IPS-18a (cell line): ENCODE measurements at regions not wholly inside any gene's neighbourhood (a gene's known extent, or its start where the extent isn't known, plus 50 kb on each side); places are given as distances from the start of the nearest gene placed in this dataset.

ENCODE experiments used
- H3K27ac ChIP-seq: one replicate; pipeline ENCODE4 v1.5.1; 2013; ENCODE audit warnings: low read length
- H3K27me3 ChIP-seq: one replicate; pipeline ENCODE4 v1.6.1; 2013; ENCODE audit warnings: mild to moderate bottlenecking, low read length; ENCODE audit not compliant: control insufficient read depth, insufficient read depth
- H3K36me3 ChIP-seq: one replicate; pipeline ENCODE4 v1.6.1; 2013; ENCODE audit warnings: low read depth, low read length; ENCODE audit not compliant: control insufficient read depth
- H3K4me1 ChIP-seq: one replicate; pipeline ENCODE4 v1.6.1; 2013; ENCODE audit warnings: low read depth, low read length; ENCODE audit not compliant: control insufficient read depth
- H3K4me3 ChIP-seq: one replicate; pipeline ENCODE4 v1.5.1; 2013; ENCODE audit warnings: low read length
- H3K9ac ChIP-seq: one replicate; pipeline ENCODE4 v1.6.1; 2013; ENCODE audit warnings: mild to moderate bottlenecking, low read length, moderate library complexity
- H3K9me3 ChIP-seq: one replicate; pipeline ENCODE4 v1.6.1; 2013; ENCODE audit warnings: low read depth, low read length; ENCODE audit not compliant: control insufficient read depth

GRCh38 chr11:15870911-15871310 lies 485.4 kb downstream of the SOX6 start:
- no peaks in the 10 kb centered on the region for H3K27me3 ChIP-seq
- H3K9me3 ChIP-seq: no peaks in the 10 kb centered on the region
- H3K27ac ChIP-seq: no peak overlapping the region
- no peaks in the 10 kb centered on the region for H3K36me3 ChIP-seq
- H3K9ac ChIP-seq: no peak overlapping the region
- peaks cover 20% of the 10 kb centered on the region for H3K4me1 ChIP-seq
- H3K4me3 ChIP-seq: no peak overlapping the region

GRCh38 chr11:15871904-15872626 lies 484.3 kb downstream of the SOX6 start:
- Histone ChIP-seq H3K4me1 (peaks cover 24% of the 10 kb centered on the region), H3K27ac (no peak overlapping the region), H3K36me3 (no peaks in the 10 kb centered on the region), H3K4me3 (no peak overlapping the region), H3K9ac (no peak overlapping the region), H3K9me3 (no peaks in the 10 kb centered on the region), H3K27me3 (no peaks in the 10 kb centered on the region)

- Histone ChIP-seq H3K27me3 (no peaks in the 10 kb centered on the region), H3K9me3 (no peaks in the 10 kb centered on the region), H3K27ac (no peak overlapping the region), H3K4me3 (no peak overlapping the region), H3K36me3 (no peaks in the 10 kb centered on the region), H3K4me1 (peaks cover 24% of the 10 kb centered on the region), H3K9ac (no peak overlapping the region)
Observed at GRCh38 chr11:15873501-15873900, 482.8 kb downstream of the SOX6 start.

GRCh38 chr11:15874704-15875103 lies 481.6 kb downstream of the SOX6 start:
- no peak overlapping the region for H3K27ac ChIP-seq
- H3K9ac ChIP-seq: no peak overlapping the region
- no peaks in the 10 kb centered on the region for H3K9me3 ChIP-seq
- H3K4me1 ChIP-seq: peaks cover 24% of the 10 kb centered on the region
- H3K4me3 ChIP-seq: no peak overlapping the region
- no peaks in the 10 kb centered on the region for H3K36me3 ChIP-seq
- H3K27me3 ChIP-seq: no peaks in the 10 kb centered on the region

- H3K27ac ChIP-seq: no peak overlapping the region
- H3K4me1 ChIP-seq: peaks cover 24% of the 10 kb centered on the region
- H3K27me3 ChIP-seq: no peaks in the 10 kb centered on the region
- H3K36me3 ChIP-seq: no peaks in the 10 kb centered on the region
- no peak overlapping the region for H3K4me3 ChIP-seq
- no peak overlapping the region for H3K9ac ChIP-seq
- H3K9me3 ChIP-seq: no peaks in the 10 kb centered on the region
Observed at GRCh38 chr11:15875393-15875792, 481.0 kb downstream of the SOX6 start.

- Histone ChIP-seq H3K27ac (no peak overlapping the region), H3K9me3 (no peaks in the 10 kb centered on the region), H3K36me3 (no peaks in the 10 kb centered on the region), H3K4me3 (no peak overlapping the region), H3K9ac (no peak overlapping the region), H3K27me3 (no peaks in the 10 kb centered on the region), H3K4me1 (peaks cover 20% of the 10 kb centered on the region)
Observed at GRCh38 chr11:15875943-15876342, 480.4 kb downstream of the SOX6 start.

GRCh38 chr11:15878756-15879155 lies 477.6 kb downstream of the SOX6 start:
- H3K27me3 ChIP-seq: no peaks in the 10 kb centered on the region
- H3K4me1 ChIP-seq: peaks cover 4% of the 10 kb centered on the region
- no peaks in the 10 kb centered on the region for H3K36me3 ChIP-seq
- H3K4me3 ChIP-seq: no peak overlapping the region
- no peaks in the 10 kb centered on the region for H3K9me3 ChIP-seq
- no peak overlapping the region for H3K27ac ChIP-seq
- no peak overlapping the region for H3K9ac ChIP-seq

GRCh38 chr11:15880291-15880690 lies 476.1 kb downstream of the SOX6 start:
- H3K9ac ChIP-seq: no peak overlapping the region
- no peaks in the 10 kb centered on the region for H3K36me3 ChIP-seq

GRCh38 chr11:15882876-15883454 lies 473.4 kb downstream of the SOX6 start:
- no peak overlapping the region for H3K4me3 ChIP-seq
- H3K9ac ChIP-seq: no peak overlapping the region

More at GRCh38 chr11:15880291-15880690, 476.1 kb downstream of the SOX6 start:
- no peaks in the 10 kb centered on the region for H3K27me3 ChIP-seq
- peaks cover 4% of the 10 kb centered on the region for H3K4me1 ChIP-seq
- H3K27ac ChIP-seq: no peak overlapping the region
- no peaks in the 10 kb centered on the region for H3K9me3 ChIP-seq
- H3K4me3 ChIP-seq: no peak overlapping the region

GRCh38 chr11:15883455-15883920 lies 472.9 kb downstream of the SOX6 start:
- H3K9ac ChIP-seq: no peak overlapping the region
- H3K27ac ChIP-seq: no peak overlapping the region
- H3K4me1 ChIP-seq: no peaks in the 10 kb centered on the region
- H3K9me3 ChIP-seq: no peaks in the 10 kb centered on the region
- H3K4me3 ChIP-seq: no peak overlapping the region
- H3K27me3 ChIP-seq: no peaks in the 10 kb centered on the region
- H3K36me3 ChIP-seq: no peaks in the 10 kb centered on the region

More at GRCh38 chr11:15882876-15883454, 473.4 kb downstream of the SOX6 start:
- Histone ChIP-seq H3K4me1 (no peaks in the 10 kb centered on the region), H3K27me3 (no peaks in the 10 kb centered on the region), H3K36me3 (no peaks in the 10 kb centered on the region), H3K9me3 (no peaks in the 10 kb centered on the region), H3K27ac (no peak overlapping the region)

GRCh38 chr11:15884141-15884540 lies 472.2 kb downstream of the SOX6 start:
- H3K4me1 ChIP-seq: no peaks in the 10 kb centered on the region
- H3K27me3 ChIP-seq: no peaks in the 10 kb centered on the region
- no peaks in the 10 kb centered on the region for H3K36me3 ChIP-seq
- H3K27ac ChIP-seq: no peak overlapping the region
- no peak overlapping the region for H3K4me3 ChIP-seq
- no peaks in the 10 kb centered on the region for H3K9me3 ChIP-seq
- H3K9ac ChIP-seq: no peak overlapping the region
